GM21717 (cell line): ENCODE measurements at regions not wholly inside any gene's neighbourhood (a gene's known extent, or its start where the extent isn't known, plus 50 kb on each side); places are given as distances from the start of the nearest gene placed in this dataset.
"Not testable (repeated sequence)": the region's sequence is repeated elsewhere in the genome, so short reads cannot be mapped to it uniquely, and the experiment has no call there.

Source experiments
- ATAC-seq: cut with Tn5 transposase; IDR thresholded peaks from one replicate; pipeline ENCODE4 v1.9.1; 2021; ENCODE audit warnings: mild to moderate bottlenecking, moderate library complexity; ENCODE audit not compliant: unreplicated experiment

- ATAC-seq, result no peak
Observed at GRCh38 chr13:88800505-88800904, 1129.3 kb downstream of the SLITRK5 start.

DNA sequence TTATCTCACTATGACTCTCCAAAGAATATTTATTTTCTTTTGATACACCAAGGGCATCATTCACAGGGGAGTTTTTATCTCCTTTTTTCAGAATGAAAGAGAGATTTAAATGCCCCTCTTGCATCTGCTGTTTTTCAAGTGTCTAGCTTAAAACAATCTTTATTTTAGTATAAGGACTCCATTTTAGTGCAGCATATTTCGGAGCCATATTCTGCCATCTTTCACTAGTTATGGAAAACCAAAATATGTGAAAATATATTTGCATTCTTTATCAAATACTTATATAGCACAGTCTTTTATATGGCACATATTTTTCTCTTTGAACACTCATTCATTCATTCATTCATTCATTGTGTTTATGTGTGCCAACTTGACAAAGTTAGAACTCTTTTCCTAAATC, 1130.2 kb downstream of the SLITRK5 start:
- ATAC-seq, result no peak

- ATAC-seq, result no peak
Observed at GRCh38 chr13:88802886-88803285, 1131.7 kb downstream of the SLITRK5 start.

DNA sequence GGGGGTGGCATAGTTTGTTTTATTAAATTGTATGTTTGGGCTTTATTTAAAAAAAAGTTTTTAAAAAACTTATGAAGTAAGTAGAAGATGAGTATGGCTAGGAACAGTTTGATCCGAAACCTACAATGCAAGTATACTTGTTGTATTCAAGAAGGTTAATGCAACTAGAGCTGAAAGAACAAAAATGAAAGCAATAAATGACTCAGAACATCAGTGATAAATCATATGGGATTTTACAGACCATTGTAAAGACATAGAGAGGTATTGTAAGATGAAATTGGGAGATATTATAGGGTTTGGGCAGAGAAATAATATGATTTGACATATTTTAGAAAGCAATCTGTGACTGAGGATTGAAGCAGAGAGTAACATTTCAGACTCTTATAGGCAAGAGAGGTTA, 1135.3 kb downstream of the SLITRK5 start:
- ATAC-seq, result no peak

DNA sequence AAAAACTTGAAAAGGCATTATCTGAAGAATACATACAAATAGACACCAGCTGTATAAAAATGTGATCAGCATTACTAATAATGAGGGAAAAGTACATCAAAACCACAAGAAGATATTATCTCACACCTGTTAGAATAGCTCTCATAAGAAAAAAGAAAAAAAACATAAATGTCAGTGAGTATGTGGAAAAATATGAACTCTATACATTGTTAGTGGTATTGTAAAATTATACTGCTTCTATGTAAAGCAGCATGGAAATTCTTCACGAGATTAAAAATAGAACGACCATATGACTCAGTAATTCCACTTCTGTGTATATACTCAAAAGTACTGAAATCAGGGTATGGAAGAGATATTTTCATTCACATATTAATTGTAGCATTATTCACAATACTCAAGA, 1146.4 kb downstream of the SLITRK5 start:
- ATAC-seq, result no peak

- no peak for ATAC-seq
Observed at GRCh38 chr13:88823114-88823513, 1151.9 kb downstream of the SLITRK5 start.

DNA sequence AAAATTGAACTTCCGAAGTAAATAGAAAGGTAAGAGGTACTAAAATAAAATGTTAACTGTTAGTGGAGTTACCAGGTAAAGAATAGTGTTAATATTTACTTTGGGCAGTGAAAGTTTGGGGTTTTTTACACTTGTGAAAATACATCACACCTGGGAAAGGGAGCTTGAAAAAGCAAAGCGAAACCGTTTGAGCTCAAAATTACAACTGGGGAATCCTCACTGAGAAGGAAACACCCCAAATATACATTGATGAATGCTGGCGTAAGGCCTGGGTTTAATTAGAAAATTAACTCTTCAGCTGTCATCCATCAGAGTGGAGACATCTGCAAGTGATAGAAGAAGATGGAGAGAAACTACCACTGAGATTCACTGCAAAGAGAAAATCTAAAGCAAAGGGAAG, 1153.0 kb downstream of the SLITRK5 start:
- no peak for ATAC-seq

DNA sequence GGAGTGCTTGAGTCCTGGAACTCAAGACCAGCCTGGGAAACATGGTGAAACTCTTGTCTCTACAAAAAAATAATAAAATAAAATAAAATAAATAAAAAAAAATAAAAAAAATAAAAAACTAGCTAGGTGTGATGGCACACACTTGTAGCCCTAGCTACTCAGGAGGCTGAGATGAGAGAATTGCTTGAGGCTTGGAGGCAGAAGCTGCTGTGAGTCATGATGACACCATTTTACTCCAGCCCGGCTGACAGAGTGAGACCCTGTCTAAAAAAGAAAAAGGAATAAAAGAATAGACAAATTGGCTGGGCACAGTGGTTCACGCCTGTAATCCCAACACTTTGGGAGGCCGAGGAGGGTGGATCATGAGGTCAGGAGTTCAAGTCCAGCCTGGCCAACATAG, 1168.9 kb downstream of the SLITRK5 start:
- no peak for ATAC-seq

GRCh38 chr13:88852293-88852692, 1181.1 kb downstream of the SLITRK5 start:
- ATAC-seq, result not testable (repeated sequence)

GRCh38 chr13:88857256-88857655, 1186.1 kb downstream of the SLITRK5 start:
- no peak for ATAC-seq

DNA sequence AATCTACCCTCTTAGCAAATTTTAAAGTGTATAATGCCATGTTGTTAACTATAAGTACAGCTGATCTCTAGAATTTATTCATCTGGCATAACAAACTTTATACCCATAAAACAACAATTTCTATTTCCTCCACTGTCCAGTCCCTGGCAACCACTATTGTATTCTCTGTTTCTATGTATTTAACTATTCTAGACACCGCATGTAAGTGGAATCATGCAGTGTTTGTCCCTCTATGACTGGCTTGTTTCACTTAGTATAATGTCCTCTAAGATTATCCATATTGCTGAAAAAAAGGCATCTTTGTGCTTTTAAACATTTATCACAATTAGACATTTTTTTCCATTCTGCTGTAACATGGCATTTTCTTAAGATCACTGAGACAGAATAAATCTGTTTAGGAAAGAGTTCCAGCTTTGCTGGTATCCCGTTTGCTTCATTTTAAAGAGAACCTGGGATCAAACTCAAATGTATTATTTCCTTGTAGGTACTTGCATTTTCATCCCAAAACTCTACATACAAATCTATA, 1191.0 kb downstream of the SLITRK5 start:
- ATAC-seq, result no peak

DNA sequence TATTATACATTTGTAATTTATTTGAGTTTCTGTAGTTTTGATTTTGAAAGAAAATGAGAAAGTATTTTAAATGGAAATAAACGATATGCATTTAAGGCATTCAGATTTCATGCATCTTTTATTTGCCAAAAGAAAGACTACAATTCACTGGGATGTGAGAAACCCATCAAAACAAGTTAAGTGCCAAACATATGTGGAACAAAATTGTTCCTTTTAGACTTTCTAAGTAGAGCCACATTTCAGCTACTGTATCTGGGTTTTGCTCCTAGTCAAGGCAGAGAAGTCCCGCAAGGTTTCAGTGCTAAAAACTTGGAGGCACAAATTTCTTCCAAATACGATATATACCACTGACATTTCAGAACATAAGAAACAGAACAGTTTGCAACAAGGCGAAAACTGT, 1191.9 kb downstream of the SLITRK5 start:
- ATAC-seq, result no peak

DNA sequence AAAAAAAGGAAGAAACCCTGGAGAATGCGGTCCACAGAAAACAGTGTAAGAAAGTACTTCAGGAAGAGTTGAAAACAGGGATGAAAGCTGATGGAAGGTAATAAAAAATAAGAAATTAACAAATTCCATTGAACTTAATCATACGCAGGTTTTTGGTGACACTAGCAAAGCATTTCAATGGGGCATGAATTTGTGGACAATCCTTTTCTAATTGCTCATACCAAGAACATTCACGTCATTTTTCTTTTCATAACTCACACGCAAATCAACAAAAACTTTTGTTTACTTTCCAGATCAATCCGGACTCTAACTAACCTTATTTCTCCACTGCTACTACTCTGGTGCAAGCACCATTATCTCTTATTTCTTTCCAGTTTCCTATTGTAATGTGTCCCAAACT, 1195.0 kb downstream of the SLITRK5 start:
- no peak for ATAC-seq

DNA sequence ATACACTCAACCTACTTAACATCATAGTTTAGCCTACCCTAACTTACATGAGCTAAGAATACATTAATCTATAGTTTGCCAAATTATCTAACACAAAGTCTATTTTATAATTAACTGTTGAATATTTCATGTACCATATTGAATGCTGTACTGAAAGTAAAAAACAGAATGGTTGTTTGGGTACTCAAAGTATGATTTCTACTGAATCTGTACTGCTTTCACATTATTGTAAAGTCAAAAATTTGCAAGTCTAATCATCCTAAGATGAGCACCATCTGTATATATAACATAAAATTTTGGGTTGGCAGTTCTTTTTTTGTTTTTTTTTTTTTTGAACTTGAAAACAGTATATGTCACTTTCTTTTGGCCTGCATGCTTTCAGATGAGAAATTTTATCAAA, 1212.6 kb downstream of the SLITRK5 start:
- ATAC-seq, result no peak

GRCh38 chr13:88887045-88887662, 1216.0 kb downstream of the SLITRK5 start:
- ATAC-seq, result no peak

- ATAC-seq, result no peak
Observed at GRCh38 chr13:88895261-88895941, 1224.2 kb downstream of the SLITRK5 start.

GRCh38 chr13:88896466-88896865, 1225.3 kb downstream of the SLITRK5 start:
- ATAC-seq, result no peak

DNA sequence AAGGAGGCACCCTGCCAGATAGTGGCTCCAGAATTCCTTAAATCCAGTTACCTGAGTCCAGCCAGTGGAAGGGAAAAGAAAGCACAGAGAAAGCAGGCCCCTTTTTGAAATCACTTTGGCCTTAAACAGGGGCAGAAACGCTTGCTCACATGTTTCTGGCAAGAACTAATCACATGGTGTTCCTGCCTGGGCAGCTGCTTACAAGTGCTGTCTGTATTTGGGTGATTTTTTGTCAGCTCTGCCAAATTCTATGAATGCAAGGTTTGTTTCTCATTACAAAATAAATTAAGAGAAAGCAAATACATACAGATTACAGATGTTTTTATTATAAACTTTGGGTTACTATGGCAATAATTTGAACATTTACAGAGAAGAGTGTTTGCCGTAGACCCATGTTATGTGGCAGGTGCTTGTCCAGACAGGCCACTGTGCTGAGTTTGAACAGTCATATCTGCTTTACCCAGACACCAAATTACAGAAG, 1237.8 kb downstream of the SLITRK5 start:
- ATAC-seq, result no peak

DNA sequence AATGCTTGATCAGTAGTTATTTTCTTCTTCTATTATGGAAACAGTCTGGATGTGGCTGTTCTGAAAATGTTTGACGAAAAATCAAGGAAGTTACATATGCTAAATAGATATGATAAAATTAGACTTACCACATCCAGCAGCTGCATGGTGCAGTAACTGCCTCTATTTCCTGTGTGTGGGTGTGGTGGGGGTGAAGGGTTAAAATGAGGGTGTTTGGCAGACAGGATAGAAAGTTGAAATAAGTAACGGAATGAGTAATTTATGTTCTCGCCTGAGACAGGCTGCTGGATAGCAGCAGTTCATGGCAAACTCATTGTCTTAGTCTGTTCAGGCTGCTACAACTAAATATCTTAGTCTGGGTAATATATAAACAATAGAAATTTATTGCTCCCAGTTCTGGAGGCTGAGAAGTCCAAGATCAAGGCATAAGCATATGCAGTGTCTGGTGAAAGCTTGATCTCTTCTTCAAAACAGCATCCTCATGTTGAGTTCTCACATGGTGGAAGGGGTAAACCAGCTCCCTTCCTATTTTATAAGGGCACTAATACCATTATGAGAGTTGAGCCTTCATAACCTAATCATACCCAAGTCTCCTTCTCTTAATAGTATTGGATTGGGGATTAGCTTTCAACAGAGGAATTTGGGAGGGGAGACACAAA, 1248.9 kb downstream of the SLITRK5 start:
- peak; percentile 46 for ATAC-seq

- no peak for ATAC-seq
Observed at GRCh38 chr13:88925954-88926353, 1254.8 kb downstream of the SLITRK5 start.

DNA sequence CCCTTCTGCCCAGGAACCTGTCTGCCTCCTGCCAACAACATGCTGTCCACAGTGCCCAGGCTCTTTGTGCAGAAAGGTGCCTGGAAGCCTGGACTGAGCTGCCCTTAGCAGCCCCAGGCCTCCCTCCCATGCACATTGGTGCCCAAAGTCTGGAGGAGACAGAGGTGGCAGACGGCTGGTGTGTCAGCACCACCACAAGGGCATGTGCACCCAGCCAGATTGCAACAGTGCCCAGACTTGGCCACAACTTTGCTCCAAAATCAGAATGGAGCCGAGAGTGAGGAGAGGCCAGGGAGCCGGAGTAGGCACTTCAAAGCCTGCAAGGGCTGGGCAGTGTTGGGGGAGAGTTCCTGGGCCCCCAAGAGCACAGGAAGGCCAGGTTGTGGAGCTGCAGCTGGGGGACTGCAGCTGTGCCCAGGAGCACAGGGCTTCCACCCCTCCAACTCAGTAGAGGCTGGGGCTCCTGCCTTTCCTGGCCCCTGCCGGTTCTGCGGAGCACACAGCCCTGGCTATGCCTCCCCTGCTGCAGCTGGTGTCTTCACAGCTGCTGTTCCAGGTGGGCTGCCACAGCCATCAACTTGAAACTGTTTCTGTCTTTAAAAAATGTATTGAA, 1255.8 kb downstream of the SLITRK5 start:
- ATAC-seq, result no peak
